ENCODE measurements at regions not wholly inside any gene's neighbourhood (a gene's known extent, or its start where the extent isn't known, plus 50 kb on each side); places are given as distances from the start of the nearest gene placed in this dataset.

GRCh38 chr6:125537090-125537489, 212.3 kb upstream of the HEY2 start:
- TF ChIP-seq, protein P1, sequence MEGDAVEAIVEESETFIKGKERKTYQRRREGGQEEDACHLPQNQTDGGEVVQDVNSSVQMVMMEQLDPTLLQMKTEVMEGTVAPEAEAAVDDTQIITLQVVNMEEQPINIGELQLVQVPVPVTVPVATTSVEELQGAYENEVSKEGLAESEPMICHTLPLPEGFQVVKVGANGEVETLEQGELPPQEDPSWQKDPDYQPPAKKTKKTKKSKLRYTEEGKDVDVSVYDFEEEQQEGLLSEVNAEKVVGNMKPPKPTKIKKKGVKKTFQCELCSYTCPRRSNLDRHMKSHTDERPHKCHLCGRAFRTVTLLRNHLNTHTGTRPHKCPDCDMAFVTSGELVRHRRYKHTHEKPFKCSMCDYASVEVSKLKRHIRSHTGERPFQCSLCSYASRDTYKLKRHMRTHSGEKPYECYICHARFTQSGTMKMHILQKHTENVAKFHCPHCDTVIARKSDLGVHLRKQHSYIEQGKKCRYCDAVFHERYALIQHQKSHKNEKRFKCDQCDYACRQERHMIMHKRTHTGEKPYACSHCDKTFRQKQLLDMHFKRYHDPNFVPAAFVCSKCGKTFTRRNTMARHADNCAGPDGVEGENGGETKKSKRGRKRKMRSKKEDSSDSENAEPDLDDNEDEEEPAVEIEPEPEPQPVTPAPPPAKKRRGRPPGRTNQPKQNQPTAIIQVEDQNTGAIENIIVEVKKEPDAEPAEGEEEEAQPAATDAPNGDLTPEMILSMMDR (IDR thresholded peaks at IDR 0.05): no peak
- no peak for TF ChIP-seq EZH2 (IDR thresholded peaks at IDR 0.05; ENCODE audit: borderline replicate concordance, insufficient read depth, low read depth, low read length, poor library complexity, severe bottlenecking)
- H3K27me3 Mint-ChIP-seq: peaks cover 48% of the 10 kb centered on the region
- intact Hi-C loops (cut with micrococcal nuclease): no loop called here
- Histone ChIP-seq H3K27me3 (replicated peaks in 1 of 4; ENCODE audit: control extremely low read depth in 1 of 4, control insufficient read depth in 3 of 4, insufficient read depth in 4 of 4, low read length in 3 of 4) (peaks cover 0 to 18% (median 9%) of the 10 kb centered on the region in 4 experiments), H4K20me1 (ENCODE audit: control insufficient read depth, insufficient read depth, low read length, poor library complexity, severe bottlenecking) (no peaks in the 10 kb centered on the region), H3K9ac (ENCODE audit: low read length) (no peak overlapping the region), H3K79me2 (ENCODE audit: control insufficient read depth, insufficient read depth, low read length) (no peaks in the 10 kb centered on the region), H3K4me3 (ENCODE audit: control extremely low read depth in 1 of 5, extremely low read depth in 1 of 5, insufficient read depth in 1 of 5, low read depth in 2 of 5, low read length in 4 of 5) (no peak overlapping the region), H3K27ac (ENCODE audit: low read length in 2 of 2) (no peak overlapping the region), H3K4me2 (replicated peaks; ENCODE audit: low read depth, low read length, poor library complexity, severe bottlenecking) (no peak overlapping the region), H3K36me3 (replicated peaks in 1 of 2; ENCODE audit: control extremely low read depth in 1 of 2, control insufficient read depth in 1 of 2, extremely low read depth in 1 of 2, insufficient read depth in 2 of 2, low read length in 1 of 2) (no peaks in the 10 kb centered on the region), H2AFZ (ENCODE audit: insufficient read depth, low read depth, low read length, poor library complexity, severe bottlenecking) (no peak overlapping the region), H3K9me3 (ENCODE audit: control extremely low read depth in 1 of 3, control insufficient read depth in 2 of 3, insufficient read depth in 1 of 3, low read length in 2 of 3) (peaks cover 0 to 5% (median 0%) of the 10 kb centered on the region in 3 donors), H3K4me1 (ENCODE audit: control insufficient read depth in 2 of 2, insufficient read depth in 2 of 2, low read length in 2 of 2) (peaks cover 0 to 3% of the 10 kb centered on the region in 2 donors)
- H3K9me3 Mint-ChIP-seq (ENCODE audit: insufficient read depth): no peaks in the 10 kb centered on the region
- ChIA-PET POLR2A (no interaction called here), CTCF (no interaction called here)
- no peak for ATAC-seq (ENCODE audit: low read depth)
- WGBS (ENCODE audit: insufficient coverage): 83% methylated on average over 1 of the region's 2 CpGs
- no peak overlapping the region for H3K4me3 Mint-ChIP-seq
- DNase-seq: no peak
- no peak overlapping the region for H3K27ac Mint-ChIP-seq
- H3K4me1 Mint-ChIP-seq: no peaks in the 10 kb centered on the region

GRCh38 chr6:125539892-125540291, 209.5 kb upstream of the HEY2 start:
- Mint-ChIP-seq H3K4me1 (no peaks in the 10 kb centered on the region), H3K9me3 (ENCODE audit: insufficient read depth) (no peaks in the 10 kb centered on the region), H3K4me3 (no peak overlapping the region), H3K27ac (no peak overlapping the region), H3K27me3 (peaks cover 30% of the 10 kb centered on the region)
- H3K79me2 ChIP-seq (ENCODE audit: control insufficient read depth, insufficient read depth, low read length): no peaks in the 10 kb centered on the region
- intact Hi-C loops (cut with micrococcal nuclease): no loop called here
- ChIA-PET CTCF (no interaction called here), POLR2A (no interaction called here)
- H3K9ac ChIP-seq (ENCODE audit: low read length): no peak overlapping the region
- TF ChIP-seq EZH2 (IDR thresholded peaks at IDR 0.05; ENCODE audit: borderline replicate concordance, insufficient read depth, low read depth, low read length, poor library complexity, severe bottlenecking): no peak
- TF ChIP-seq, protein P1 (IDR thresholded peaks at IDR 0.05): no peak
- ATAC-seq (ENCODE audit: low read depth): no peak
- H3K27ac ChIP-seq (ENCODE audit: low read length in 2 of 2): no peak overlapping the region
- 90% methylated on average over 3 of the region's 3 CpGs for WGBS (ENCODE audit: insufficient coverage)
- no peak overlapping the region for H3K4me3 ChIP-seq (ENCODE audit: control extremely low read depth in 1 of 5, extremely low read depth in 1 of 5, insufficient read depth in 1 of 5, low read depth in 2 of 5, low read length in 4 of 5)
- peaks cover 0 to 6% (median 0%) of the 10 kb centered on the region in 4 experiments for H3K27me3 ChIP-seq (replicated peaks in 1 of 4; ENCODE audit: control extremely low read depth in 1 of 4, control insufficient read depth in 3 of 4, insufficient read depth in 4 of 4, low read length in 3 of 4)
- H3K36me3 ChIP-seq (replicated peaks in 1 of 2; ENCODE audit: control extremely low read depth in 1 of 2, control insufficient read depth in 1 of 2, extremely low read depth in 1 of 2, insufficient read depth in 2 of 2, low read length in 1 of 2): no peaks in the 10 kb centered on the region
- H4K20me1 ChIP-seq (ENCODE audit: control insufficient read depth, insufficient read depth, low read length, poor library complexity, severe bottlenecking): no peaks in the 10 kb centered on the region
- no peaks in the 10 kb centered on the region for H3K9me3 ChIP-seq (ENCODE audit: control extremely low read depth in 1 of 3, control insufficient read depth in 2 of 3, insufficient read depth in 1 of 3, low read length in 2 of 3)
- no peaks in the 10 kb centered on the region for H3K4me1 ChIP-seq (ENCODE audit: control insufficient read depth in 2 of 2, insufficient read depth in 2 of 2, low read length in 2 of 2)
- DNase-seq: no peak
- H2AFZ ChIP-seq (ENCODE audit: insufficient read depth, low read depth, low read length, poor library complexity, severe bottlenecking): no peak overlapping the region
- H3K4me2 ChIP-seq (replicated peaks; ENCODE audit: low read depth, low read length, poor library complexity, severe bottlenecking): no peak overlapping the region
